ENCODE measurements at regions not wholly inside any gene's neighbourhood (a gene's known extent, or its start where the extent isn't known, plus 50 kb on each side); places are given as distances from the start of the nearest gene placed in this dataset.

DNA sequence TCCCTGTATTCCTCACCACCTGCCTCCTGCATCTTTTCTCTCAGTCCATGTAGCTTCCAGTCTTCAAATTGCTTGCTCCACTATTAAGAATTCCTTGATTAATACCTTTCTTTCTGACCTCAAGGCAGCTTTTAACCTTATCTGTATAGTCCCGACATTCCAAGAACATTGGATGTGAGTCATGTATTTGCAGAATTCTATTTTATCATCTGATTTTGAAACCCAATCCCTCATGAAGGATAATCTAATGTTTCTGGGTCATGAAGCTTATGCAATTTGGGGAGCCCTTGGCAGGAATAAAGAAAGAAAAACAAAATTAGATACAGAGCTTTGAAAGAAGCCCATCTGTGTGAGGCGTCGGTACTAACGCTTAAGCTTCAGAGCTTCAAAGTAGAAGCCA is 63.4 kb upstream of the CCND2 start:
- TF ChIP-seq, protein P1, sequence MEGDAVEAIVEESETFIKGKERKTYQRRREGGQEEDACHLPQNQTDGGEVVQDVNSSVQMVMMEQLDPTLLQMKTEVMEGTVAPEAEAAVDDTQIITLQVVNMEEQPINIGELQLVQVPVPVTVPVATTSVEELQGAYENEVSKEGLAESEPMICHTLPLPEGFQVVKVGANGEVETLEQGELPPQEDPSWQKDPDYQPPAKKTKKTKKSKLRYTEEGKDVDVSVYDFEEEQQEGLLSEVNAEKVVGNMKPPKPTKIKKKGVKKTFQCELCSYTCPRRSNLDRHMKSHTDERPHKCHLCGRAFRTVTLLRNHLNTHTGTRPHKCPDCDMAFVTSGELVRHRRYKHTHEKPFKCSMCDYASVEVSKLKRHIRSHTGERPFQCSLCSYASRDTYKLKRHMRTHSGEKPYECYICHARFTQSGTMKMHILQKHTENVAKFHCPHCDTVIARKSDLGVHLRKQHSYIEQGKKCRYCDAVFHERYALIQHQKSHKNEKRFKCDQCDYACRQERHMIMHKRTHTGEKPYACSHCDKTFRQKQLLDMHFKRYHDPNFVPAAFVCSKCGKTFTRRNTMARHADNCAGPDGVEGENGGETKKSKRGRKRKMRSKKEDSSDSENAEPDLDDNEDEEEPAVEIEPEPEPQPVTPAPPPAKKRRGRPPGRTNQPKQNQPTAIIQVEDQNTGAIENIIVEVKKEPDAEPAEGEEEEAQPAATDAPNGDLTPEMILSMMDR (IDR thresholded peaks at IDR 0.05; ENCODE audit: low read depth, low read length, poor library complexity, severe bottlenecking): no peak
- no peak for TF ChIP-seq EZH2phosphoT487 (IDR thresholded peaks at IDR 0.05; ENCODE audit: borderline replicate concordance, low read length)

Measured in DOHH2 (cell line).